ENCODE measurements at regions not wholly inside any gene's neighbourhood (a gene's known extent, or its start where the extent isn't known, plus 50 kb on each side); places are given as distances from the start of the nearest gene placed in this dataset.

DNA sequence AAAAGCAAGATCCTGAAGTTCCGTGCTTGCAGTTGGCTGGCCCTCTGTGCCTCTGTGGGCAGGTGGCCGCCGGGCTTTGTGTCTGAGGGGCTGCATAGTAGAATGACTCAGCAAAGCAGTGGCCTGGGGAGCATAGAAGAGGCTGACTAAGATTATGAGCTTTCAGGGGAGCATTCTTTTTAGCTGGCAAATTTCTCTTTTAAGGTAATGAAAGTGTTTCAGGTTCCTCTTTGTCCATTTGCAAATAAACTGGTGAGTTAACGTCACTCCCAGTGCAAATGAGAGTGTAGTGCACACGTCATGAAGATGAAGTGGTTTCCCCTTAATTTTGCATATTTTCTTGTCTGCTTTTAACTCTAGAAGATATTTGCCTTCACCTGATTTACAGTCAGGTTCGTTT, 98.6 kb downstream of the BCL2L11 start:
- no peak for DNase-seq

DNA sequence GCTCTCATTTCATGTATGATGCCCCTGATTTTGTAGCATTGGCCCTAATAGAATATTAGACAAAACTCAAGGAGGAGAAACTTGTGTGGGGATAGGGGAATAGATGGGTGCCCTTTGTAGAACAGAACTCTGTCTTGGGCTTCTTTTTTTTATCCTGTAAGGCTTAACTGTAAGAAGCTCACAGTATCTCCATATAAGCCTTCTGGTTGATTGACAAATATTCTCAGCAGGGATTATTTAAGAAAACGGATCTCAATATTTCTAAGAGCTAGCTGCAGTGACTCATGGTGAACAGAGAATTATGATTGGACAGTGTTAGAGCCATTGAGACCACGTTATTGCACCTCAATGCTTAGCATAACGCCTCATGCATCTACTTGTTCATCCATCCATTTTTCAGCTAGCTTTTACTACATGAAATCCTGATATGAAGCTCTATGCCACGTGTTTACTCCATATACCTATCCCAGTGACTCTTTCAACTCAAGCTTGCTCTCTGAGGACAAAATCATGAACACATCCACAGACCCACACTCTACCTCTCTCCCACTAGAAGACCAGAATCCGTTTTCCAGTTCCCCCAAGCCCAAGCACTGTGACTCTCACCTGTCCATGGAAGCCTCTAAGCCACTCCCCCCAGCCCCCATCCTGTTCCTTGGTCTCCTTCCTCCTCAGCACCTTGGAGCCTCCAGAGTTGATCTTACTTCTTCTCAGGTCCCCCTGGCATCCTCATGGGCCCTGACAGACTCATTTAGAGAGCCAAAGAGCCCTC, 99.2 kb downstream of the BCL2L11 start:
- no peak for DNase-seq

DNA sequence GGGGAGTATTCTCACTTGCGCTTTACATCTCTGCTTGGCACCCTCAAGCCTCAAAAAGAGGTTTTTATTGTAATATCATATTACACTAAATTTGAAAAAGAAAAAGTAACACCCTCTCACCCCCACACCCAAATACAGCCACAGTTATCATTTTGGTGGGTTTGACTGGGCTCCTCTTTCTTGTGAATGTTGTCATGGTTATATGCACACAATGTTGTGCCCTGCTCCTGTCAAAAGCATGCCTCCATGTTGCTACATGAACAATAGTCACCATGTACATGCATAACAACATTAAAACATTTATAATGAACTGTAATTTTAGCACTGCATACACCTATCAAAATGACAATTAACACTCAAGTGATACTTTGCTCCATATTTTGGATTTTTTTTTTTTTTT, 100.2 kb downstream of the BCL2L11 start:
- DNase-seq = no peak

DNA sequence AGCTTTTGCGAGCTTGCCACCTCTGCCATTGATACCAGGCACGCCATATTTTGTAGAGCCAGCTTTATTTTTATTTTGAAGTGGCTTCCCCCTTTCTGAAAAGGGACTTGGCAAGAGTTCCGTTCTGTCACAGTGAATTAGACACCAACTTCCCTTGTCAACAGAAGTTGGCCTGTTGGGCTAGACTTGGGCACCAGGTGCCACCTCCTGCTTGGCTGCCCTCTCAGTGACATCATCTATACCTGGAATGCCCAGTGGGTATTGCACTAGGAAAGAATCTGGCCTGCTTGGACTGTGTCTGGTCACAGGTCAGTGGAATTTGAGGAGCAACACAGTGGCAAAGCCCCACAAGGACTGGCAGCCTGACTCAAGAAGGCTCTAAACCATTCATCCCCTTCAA, 101.0 kb downstream of the BCL2L11 start:
- DNase-seq = no peak

- DNase-seq = no peak
These were observed 101.6 kb downstream of the BCL2L11 start for GRCh38 chr2:111222204-111222866.

DNA sequence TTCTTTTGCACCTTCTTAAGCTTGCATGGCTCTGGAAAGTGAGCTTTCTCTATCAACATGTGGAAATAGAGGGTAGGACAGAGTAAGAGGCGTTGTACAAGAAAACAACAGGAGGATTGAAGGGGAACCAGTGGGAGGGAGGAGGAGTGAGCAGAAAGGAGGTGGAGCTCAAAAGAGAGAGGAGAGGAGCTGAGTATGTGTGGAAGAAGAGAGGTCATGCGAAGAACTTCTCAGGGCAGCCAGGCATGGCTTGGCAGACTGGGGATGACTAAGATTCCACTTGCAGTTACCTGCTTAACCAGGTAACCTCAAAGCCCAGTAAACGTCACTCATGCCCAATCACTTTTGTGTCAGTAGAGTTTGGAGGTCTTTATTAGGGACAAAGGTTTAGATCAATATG, 105.1 kb downstream of the BCL2L11 start:
- DNase-seq = no peak

GRCh38 chr2:111226876-111227700, 106.4 kb downstream of the BCL2L11 start:
- peak; percentile 47 for DNase-seq

GRCh38 chr2:111227716-111228141, 107.0 kb downstream of the BCL2L11 start:
- DNase-seq = peak; percentile 92

DNA sequence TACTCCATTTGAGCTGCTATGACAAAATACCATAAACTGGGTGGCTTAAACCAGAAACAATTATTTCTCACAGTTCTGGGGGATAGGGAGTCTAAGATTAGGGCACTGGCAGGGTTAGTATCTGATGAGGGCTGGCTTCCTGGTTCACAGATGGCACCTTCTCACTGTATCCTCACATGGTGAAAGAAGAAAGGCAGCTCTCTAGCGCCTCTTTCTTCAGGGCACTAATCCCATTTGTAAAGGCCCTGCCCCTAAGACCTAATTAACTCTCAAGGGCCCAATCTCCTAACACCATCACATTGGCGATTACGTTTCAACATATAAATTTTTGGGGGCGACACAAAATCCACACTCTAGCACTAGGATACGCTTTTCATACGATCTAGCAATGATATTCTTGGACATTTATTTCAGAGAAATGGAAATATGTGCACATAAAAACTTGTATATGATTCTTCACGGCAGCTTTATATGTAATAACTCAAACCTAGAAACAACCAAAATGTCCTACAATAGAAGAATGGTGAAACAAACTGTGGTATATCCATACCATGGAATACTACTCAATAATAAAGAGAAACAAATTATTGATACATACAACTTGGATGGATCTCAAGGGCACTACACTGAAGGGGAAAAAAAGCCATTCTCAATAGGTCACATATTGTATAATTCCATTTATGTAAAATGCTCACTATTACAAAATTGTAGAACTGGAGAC, 111.0 kb downstream of the BCL2L11 start:
- no peak for DNase-seq

DNA sequence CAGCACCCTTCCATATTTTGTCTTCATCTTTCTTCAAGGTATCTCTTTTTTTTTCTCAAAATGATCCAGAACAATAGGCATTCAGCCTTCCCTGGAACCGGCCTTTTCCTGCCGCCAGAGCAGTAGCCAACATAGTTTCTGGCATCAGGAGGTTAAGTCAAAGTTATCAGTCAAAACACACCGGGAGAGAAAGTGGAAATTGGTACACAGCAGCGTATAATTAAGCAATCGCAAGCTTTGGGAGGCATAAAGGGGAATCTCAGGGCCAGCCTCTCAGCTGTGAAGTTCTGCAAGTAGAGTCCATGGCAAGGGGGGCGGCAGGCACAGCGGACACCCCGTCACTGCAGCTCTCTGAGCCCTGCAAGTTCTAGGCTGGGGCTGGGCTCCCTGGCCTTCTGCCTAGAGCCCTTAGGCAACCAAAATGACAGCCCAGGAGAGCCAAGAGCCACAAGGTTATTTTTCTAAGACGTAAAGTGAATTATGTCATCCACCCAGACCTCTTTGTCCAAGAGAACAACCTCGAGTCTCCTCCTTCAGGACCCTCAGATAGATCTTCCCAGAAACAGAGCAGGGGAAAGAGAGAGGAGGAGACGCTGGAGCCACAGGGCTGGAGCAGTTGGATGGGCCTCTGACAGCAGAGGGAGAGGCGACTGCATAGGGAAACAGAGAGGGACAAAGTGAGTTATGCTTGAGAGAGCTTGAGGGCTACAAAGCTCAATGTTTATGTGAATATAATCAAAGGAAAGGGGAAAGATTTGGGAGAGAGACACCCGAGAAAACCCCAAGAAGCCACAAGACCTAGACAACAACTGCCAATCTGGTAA, 114.7 kb downstream of the BCL2L11 start:
- DNase-seq = no peak

DNA sequence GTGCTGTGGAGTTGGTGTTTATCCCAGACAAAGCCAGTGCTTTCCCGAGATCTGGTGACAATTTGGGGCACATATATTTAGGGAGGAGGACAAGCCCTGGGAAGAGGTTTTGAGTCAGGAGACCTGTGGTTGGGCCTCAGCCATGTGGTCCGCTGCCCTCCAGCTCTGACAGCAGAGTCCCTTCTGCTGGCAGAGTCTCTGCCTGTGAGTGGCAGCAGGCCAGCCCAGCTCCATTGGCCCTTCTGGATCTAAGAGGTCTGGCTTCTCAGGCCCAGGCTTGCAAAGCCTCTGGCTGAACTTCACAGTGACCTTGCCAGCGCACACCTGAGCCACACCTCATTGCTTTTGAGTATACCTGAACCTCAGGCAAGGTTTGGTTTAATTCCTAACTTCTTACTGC, 115.3 kb downstream of the BCL2L11 start:
- DNase-seq = no peak

GRCh38 chr2:111238296-111238695, 117.6 kb downstream of the BCL2L11 start:
- DNase-seq = no peak

GRCh38 chr2:111239107-111239506, 118.4 kb downstream of the BCL2L11 start:
- DNase-seq = no peak

GRCh38 chr2:111239581-111240249, 119.0 kb downstream of the BCL2L11 start:
- no peak for DNase-seq

GRCh38 chr2:111243295-111243694, 122.6 kb downstream of the BCL2L11 start:
- no peak for DNase-seq

DNA sequence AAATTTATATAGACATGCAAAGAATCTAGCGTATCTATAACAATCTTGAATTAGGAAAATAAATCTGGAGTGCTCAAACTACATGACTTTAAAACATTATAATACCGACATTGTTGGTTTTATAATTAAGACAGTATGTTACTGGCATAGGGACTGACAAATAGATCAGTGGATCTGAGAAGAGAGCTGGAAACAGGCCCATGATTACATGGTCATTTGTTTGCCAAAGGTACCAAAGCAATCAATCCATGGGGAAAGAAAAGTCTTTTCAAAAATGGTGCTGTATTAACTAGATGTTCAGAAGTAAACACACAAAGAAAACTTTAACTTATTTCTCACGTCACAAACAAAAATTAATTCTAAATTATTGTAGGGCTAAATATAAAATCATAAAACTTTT, 124.2 kb downstream of the BCL2L11 start:
- DNase-seq = no peak

DNA sequence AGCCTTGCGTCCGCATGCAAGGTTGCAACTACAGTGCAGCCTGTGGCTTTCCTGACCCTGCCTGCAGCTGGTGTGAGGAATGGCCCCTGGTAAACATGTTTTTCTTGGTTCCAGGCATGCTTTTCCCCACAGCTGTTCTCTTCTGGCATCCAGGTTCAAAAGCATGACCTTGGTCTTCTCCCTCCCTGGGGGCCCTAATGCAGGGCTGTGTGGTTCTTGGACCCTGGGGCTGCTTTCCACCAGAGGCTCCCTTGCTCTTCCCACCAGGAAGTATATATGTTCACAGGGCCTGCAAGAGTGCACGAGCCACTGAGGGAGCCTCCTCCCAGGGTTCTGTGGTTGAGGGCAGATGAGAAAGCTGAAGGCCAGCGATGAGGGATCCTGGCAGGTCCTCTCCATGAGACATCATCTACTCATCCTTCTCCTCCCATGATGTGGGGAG, 125.9 kb downstream of the BCL2L11 start:
- DNase-seq = no peak

- no peak for DNase-seq
These were observed 126.8 kb downstream of the BCL2L11 start for GRCh38 chr2:111247491-111247890.

DNA sequence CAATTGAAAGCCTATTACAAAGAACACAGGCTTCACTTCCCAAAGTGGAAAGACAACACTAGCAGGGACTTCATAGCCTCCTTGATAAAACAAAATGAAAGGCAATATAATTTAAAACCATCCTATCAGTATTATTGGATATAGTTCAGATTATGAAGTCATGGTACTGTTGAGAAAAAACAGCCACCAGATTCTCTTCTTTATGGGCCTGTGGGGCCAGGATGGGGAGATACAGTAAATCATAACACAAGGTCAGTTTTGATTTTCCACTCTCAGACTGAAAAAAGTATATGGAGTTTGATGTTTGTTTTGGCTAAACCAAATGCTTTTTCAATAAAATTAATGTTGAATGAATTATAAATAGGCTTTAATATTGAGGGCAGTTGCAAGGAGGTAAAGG, 129.1 kb downstream of the BCL2L11 start:
- no peak for DNase-seq

- no peak for DNase-seq
These were observed 129.8 kb downstream of the BCL2L11 start for GRCh38 chr2:111250448-111251030.

DNA sequence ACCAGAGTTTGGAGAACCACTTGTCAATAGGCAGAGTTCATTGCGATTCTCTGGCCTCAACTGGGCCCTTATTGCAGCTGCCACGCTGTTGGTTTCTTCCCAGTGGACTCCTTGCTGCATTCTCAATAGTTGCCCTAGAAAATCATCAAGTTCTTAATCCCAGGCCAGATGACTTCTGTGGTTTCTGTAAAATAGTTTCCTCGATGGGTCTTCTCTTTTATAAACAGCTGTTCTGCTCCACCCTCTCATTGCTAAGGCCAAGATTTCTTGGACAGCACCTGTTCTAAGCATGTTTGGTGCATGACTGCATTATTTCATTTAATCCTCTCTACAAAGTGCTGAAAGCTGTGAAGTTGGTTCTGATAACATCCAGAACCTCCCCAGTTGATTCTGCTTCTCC, 131.0 kb downstream of the BCL2L11 start:
- DNase-seq = no peak
